Large intestine (tissue), 3 donors: ENCODE measurements at regions not wholly inside any gene's neighbourhood (a gene's known extent, or its start where the extent isn't known, plus 50 kb on each side); places are given as distances from the start of the nearest gene placed in this dataset.
A peak's percentile ranks its signal among the peaks of the same experiment; 100 is the strongest.

Experiments
- DNase-seq, 2 donors: peaks; one replicate each; pipeline versions ENCODE4 v3.0.0 to v3.0.0-alpha.2; 2013
- H3K27ac ChIP-seq: one replicate; pipeline ENCODE4 v1.5.1; 2013; ENCODE audit warnings: low read length
- H3K27me3 ChIP-seq: 2 replicates; pipeline ENCODE4 v1.6.1; 2013; ENCODE audit warnings: low read length; ENCODE audit not compliant: control insufficient read depth, insufficient read depth
- H3K36me3 ChIP-seq: 2 replicates; pipeline ENCODE4 v1.6.1; 2013; ENCODE audit warnings: low read length; ENCODE audit not compliant: control insufficient read depth, insufficient read depth
- H3K4me1 ChIP-seq: one replicate; pipeline ENCODE4 v1.6.1; 2013; ENCODE audit warnings: low read length; ENCODE audit not compliant: control insufficient read depth, insufficient read depth
- H3K4me3 ChIP-seq: one replicate; pipeline ENCODE4 v1.5.1; 2013; ENCODE audit warnings: low read length
- H3K9me3 ChIP-seq: one replicate; pipeline ENCODE4 v1.6.1; 2013; ENCODE audit warnings: mild to moderate bottlenecking, low read depth, low read length, moderate library complexity; ENCODE audit not compliant: control insufficient read depth
- WGBS: methylation state at CpG from one replicate; pipeline ENCODE4 v1.1.5; 2013; ENCODE audit warnings: low lambda C conversion rate; ENCODE audit not compliant: insufficient coverage; 5-methylcytosine and 5-hydroxymethylcytosine counted together

GRCh38 chr13:33445024-33445423, 159.5 kb upstream of the STARD13 start:
- no peaks in the 10 kb centered on the region for H3K36me3 ChIP-seq
- no peak overlapping the region for H3K4me3 ChIP-seq
- peak in 1 of 2 donors; percentile 15 for DNase-seq
- no CpG with 5 or more reads among the region's 1 CpG for WGBS
- no peak overlapping the region for H3K27ac ChIP-seq
- peaks cover 6% of the 10 kb centered on the region for H3K4me1 ChIP-seq
- H3K27me3 ChIP-seq, result no peaks in the 10 kb centered on the region
- H3K9me3 ChIP-seq, result no peaks in the 10 kb centered on the region

- DNase-seq, result no peak
- H3K4me1 ChIP-seq, result peaks cover 6% of the 10 kb centered on the region
- no CpG with 5 or more reads among the region's 4 CpGs for WGBS
- no peak overlapping the region for H3K27ac ChIP-seq
- H3K27me3 ChIP-seq, result no peaks in the 10 kb centered on the region
- H3K36me3 ChIP-seq, result no peaks in the 10 kb centered on the region
- no peaks in the 10 kb centered on the region for H3K9me3 ChIP-seq
- no peak overlapping the region for H3K4me3 ChIP-seq
Observed at GRCh38 chr13:33445476-33445875, 159.9 kb upstream of the STARD13 start.

DNA sequence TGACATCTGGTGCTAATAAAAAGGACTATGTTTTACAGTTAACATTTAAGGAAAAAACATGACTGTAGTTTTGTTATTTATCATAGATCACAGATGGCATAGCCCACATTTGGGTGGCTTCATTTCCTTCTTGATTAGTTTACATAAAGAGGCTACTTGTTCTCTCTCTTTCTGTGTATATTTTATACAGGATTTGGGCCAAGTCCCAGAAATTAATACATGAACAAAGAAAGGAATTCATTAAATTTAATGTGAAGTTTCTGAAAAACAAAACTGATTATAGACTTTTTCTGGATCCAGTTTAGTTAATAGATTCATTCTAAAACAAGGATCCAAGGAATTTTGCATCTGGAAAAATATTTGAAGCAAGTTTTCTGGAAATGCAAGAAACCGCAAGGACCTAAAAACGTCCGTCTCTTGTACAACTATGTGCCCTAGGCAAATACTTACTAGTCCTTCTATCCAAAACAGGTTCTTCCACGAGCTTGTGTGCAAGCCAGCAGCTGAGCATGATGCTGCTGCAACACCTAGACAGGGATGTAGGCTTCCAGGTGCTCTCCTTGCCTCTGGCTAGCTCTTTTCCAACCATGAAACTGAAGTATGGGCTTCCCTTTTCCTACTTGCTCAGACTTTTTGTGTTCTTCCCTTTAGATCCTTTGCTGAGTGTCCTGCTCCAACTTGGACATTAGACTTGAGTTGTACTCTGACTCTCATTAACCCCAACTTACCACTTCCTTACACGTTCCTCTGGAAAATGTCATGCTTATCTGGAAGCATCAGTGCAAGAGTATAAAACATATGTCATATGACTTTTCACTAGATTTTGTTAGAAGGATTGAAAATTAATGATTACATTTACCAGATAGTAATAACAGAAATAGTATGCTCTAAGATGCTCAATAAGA, 161.5 kb upstream of the STARD13 start:
- H3K27ac ChIP-seq, result peak overlapping the region; percentile 51
- no peaks in the 10 kb centered on the region for H3K9me3 ChIP-seq
- 68% methylated on average over 4 of the region's 5 CpGs for WGBS
- H3K27me3 ChIP-seq, result no peaks in the 10 kb centered on the region
- no peak overlapping the region for H3K4me3 ChIP-seq
- H3K4me1 ChIP-seq, result peaks cover 6% of the 10 kb centered on the region
- H3K36me3 ChIP-seq, result no peaks in the 10 kb centered on the region
- DNase-seq, result peak; percentile 30 to 74

DNA sequence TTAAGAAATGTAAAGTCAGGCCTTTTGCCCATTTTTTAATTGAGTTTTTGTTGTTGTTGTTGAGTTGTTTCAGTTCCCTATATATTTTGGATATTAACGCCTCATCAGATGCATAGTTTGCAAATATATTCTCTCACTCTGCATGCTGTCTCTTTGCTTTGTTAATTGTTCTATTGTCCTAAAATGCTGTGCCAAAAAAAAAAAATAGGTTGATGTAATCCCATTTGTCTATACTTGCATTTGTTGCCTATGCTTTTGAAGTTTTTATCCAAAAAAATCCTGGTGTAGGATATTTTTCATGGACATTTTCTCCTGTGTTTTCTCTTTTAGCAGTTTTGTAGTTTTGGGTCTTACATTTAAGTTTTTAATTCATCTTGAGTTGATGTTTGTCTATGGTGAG, 163.3 kb upstream of the STARD13 start:
- H3K27ac ChIP-seq, result no peak overlapping the region
- no peaks in the 10 kb centered on the region for H3K27me3 ChIP-seq
- DNase-seq, result no peak
- H3K4me3 ChIP-seq, result no peak overlapping the region
- H3K9me3 ChIP-seq, result no peaks in the 10 kb centered on the region
- 100% methylated on average over 1 of the region's 1 CpG for WGBS
- H3K4me1 ChIP-seq, result peaks cover 6% of the 10 kb centered on the region
- H3K36me3 ChIP-seq, result no peaks in the 10 kb centered on the region

DNA sequence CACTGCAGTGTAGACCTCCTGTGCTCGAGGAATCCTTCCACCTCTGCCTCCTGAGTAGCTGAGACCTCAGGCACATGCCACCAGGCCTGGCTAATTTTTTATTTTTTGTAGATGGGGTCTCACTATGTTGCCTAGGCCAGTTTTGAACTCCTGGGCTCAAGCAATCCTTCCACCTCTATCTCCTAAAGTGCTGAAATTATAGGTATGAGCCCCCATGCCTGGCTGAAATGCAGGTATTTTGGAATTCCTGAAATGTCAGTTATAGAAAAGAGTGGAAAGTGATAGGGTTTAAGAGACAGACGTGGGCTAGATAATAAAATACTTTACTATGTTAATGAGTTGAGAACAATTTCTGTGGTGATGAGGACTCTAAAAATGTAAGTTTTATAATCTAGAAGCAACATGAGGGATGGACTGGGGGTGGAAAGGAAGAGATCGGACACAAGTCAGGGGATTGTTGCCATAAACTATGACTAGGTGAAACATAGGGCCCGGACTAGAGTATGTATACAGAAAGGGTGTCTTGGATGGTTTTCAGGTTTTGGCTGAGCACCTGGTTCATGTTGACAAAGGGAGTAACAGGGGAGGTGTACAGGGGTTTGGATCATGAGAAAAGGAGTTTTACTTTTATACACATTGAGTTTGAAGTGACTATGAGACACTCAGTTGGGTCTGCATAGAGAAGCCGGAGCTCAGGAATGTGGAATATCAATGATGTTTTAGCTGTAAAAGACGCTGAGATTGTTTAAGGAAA, 165.6 kb upstream of the STARD13 start:
- Histone ChIP-seq H3K4me3 (no peak overlapping the region), H3K36me3 (no peaks in the 10 kb centered on the region), H3K9me3 (no peaks in the 10 kb centered on the region), H3K27me3 (no peaks in the 10 kb centered on the region), H3K4me1 (peaks cover 6% of the 10 kb centered on the region), H3K27ac (no peak overlapping the region)
- no peak for DNase-seq
- 100% methylated on average over 4 of the region's 6 CpGs for WGBS

DNA sequence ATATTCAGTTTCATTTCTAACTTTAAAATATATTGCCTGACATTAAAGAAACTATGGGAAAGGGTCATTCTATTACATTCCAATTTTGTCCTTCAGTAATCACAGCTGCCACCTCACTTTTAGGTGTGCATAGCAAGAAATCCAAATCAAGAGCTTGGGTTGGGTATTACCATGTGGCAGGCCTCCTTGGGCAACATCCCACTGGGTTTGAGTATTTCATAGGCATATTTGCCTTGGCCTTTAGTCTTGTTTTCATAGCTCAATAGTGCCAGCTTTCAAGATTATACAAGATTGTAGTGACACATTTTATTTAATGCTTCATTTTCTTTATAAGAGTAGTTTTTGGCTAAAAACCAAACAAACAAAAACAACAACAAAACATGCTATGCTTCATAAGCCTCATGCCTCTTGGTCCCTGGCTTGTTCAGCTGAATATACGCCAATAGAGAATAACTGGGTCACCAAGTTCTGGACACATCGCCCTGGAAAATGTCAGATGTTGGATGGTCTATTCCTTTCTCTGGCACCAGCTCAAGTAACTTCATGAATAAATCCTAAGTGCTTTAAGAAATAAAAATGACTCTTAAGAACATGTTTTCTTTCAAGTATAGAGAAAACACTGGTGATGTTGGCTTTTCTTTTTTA, 167.4 kb upstream of the STARD13 start:
- H3K27ac ChIP-seq, result no peak overlapping the region
- no peak overlapping the region for H3K4me3 ChIP-seq
- H3K27me3 ChIP-seq, result no peaks in the 10 kb centered on the region
- no peaks in the 10 kb centered on the region for H3K4me1 ChIP-seq
- no peaks in the 10 kb centered on the region for H3K36me3 ChIP-seq
- DNase-seq, result no peak
- no CpG with 5 or more reads among the region's 2 CpGs for WGBS
- no peaks in the 10 kb centered on the region for H3K9me3 ChIP-seq

DNA sequence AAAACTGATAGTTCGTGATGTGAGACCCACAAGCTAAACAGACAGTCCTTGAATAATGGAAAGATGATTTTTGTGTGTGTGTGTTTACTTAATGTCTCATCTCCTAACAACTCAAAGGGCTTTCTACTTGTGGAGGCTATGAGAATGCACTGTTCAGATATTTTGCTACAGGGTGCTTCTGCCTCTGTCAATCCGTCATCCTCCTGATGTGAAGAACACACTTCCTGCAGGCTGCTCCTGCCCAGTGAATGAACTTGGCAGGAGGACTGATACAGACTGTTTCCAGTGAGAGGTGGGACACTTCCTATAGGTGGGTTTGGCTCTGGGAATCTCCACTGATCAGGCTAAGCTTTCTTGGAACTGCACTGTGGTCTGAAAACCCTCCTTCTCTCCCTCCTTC, 168.4 kb upstream of the STARD13 start:
- no peak overlapping the region for H3K27ac ChIP-seq
- DNase-seq, result no peak
- 100% methylated on average over 1 of the region's 2 CpGs for WGBS
- H3K36me3 ChIP-seq, result no peaks in the 10 kb centered on the region
- no peaks in the 10 kb centered on the region for H3K9me3 ChIP-seq
- no peaks in the 10 kb centered on the region for H3K27me3 ChIP-seq
- no peak overlapping the region for H3K4me3 ChIP-seq
- no peaks in the 10 kb centered on the region for H3K4me1 ChIP-seq

DNA sequence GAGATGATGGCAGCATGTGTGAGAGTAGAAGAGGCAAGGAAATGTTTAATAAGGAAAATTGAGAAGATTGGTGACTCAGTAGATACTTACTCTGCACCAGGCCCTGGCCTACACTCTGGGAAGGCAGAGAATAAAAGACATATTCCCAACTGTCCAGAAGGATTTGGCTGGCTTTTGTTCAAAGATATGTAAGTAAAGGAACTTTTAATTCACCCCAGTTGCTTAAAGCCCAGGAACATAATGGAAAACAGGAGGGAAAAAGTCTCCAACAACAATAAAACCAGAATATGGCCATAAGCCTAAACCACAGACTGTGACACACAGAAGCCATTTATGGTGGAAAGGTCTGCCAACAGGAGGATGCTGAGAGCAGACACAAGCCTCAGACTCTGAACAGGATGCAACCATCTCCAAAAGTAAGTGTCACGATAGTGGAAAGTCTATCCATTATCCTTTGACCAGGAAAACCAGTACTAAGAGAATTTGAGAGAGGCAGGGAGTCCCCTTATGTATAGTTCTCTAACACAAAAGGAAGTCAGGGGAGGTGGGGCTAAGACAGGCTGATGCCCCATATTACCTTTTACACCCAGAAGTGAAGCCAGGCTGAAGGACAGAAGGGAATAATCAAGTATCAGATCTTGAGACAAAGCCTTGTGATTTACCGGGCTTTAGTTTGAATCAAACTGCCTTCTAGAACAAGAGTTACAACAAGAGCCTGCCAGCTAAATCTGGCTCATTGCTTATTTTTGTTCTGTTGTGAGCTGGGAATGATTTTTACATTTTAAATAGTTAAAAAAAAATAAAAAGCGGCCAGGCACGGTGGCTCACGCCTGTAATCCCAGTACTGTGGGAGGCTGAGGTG, 169.5 kb upstream of the STARD13 start:
- no peak overlapping the region for H3K4me3 ChIP-seq
- no peak overlapping the region for H3K27ac ChIP-seq
- H3K4me1 ChIP-seq, result no peaks in the 10 kb centered on the region
- H3K36me3 ChIP-seq, result no peaks in the 10 kb centered on the region
- no peak for DNase-seq
- H3K9me3 ChIP-seq, result peaks cover 4% of the 10 kb centered on the region
- no CpG with 5 or more reads among the region's 5 CpGs for WGBS
- H3K27me3 ChIP-seq, result no peaks in the 10 kb centered on the region

GRCh38 chr13:33459702-33460101, 174.1 kb upstream of the STARD13 start:
- Histone ChIP-seq H3K36me3 (no peaks in the 10 kb centered on the region), H3K4me3 (no peak overlapping the region), H3K4me1 (no peaks in the 10 kb centered on the region), H3K9me3 (peaks cover 11% of the 10 kb centered on the region), H3K27ac (no peak overlapping the region), H3K27me3 (no peaks in the 10 kb centered on the region)
- WGBS, result 100% methylated on average over 1 of the region's 1 CpG
- no peak for DNase-seq

GRCh38 chr13:33462109-33462508, 176.6 kb upstream of the STARD13 start:
- no peak overlapping the region for H3K4me3 ChIP-seq
- 100% methylated on average over 1 of the region's 4 CpGs for WGBS

More at GRCh38 chr13:33462109-33462508, 176.6 kb upstream of the STARD13 start:
- H3K36me3 ChIP-seq, result no peaks in the 10 kb centered on the region
- DNase-seq, result no peak
- peaks cover 11% of the 10 kb centered on the region for H3K9me3 ChIP-seq
- no peaks in the 10 kb centered on the region for H3K27me3 ChIP-seq
- no peak overlapping the region for H3K27ac ChIP-seq
- no peaks in the 10 kb centered on the region for H3K4me1 ChIP-seq
